Fibroblast of the aortic adventitia (primary cell): ENCODE measurements at regions not wholly inside any gene's neighbourhood (a gene's known extent, or its start where the extent isn't known, plus 50 kb on each side); places are given as distances from the start of the nearest gene placed in this dataset.

Experiments
- DNase-seq: peaks from one replicate; pipeline ENCODE4 v3.0.0-alpha.2; 2010; ENCODE audit warnings: low read depth
- H3K4me3 ChIP-seq: 2 replicates; pipeline ENCODE4 v1.5.1; 2011; ENCODE audit warnings: low read depth, mild to moderate bottlenecking, control low read depth, low read length, moderate library complexity
- TF ChIP-seq, protein P1 (sequence below): IDR thresholded peaks from 2 replicates; pipeline ENCODE4 v1.5.1; 2011; ENCODE audit warnings: mild to moderate bottlenecking, low read length, control low read depth, inconsistent platforms; ENCODE audit not compliant: insufficient read depth

DNA sequence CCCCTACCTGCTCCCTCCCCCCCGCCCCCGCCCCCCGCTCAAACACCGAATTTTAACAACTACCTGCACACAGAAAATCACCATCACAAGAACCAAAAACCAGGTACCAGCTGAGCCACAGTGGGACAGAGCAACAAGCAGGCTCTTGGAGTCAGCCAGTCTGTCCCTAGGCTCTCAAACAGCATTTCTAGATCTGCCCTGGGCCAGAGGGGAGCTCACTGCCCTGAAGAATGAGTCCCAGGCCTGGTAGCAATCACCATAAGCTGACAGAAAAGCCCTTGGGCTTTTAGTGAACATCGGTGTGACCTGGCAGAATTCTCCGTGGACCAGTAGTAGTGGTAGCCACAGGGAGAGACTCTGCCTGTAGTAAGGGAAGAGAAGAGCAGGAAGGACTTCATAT is 58.3 kb downstream of the C11orf87 start:
- TF ChIP-seq, protein P1, sequence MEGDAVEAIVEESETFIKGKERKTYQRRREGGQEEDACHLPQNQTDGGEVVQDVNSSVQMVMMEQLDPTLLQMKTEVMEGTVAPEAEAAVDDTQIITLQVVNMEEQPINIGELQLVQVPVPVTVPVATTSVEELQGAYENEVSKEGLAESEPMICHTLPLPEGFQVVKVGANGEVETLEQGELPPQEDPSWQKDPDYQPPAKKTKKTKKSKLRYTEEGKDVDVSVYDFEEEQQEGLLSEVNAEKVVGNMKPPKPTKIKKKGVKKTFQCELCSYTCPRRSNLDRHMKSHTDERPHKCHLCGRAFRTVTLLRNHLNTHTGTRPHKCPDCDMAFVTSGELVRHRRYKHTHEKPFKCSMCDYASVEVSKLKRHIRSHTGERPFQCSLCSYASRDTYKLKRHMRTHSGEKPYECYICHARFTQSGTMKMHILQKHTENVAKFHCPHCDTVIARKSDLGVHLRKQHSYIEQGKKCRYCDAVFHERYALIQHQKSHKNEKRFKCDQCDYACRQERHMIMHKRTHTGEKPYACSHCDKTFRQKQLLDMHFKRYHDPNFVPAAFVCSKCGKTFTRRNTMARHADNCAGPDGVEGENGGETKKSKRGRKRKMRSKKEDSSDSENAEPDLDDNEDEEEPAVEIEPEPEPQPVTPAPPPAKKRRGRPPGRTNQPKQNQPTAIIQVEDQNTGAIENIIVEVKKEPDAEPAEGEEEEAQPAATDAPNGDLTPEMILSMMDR, result no peak
- DNase-seq, result no peak
- no peak overlapping the region for H3K4me3 ChIP-seq

GRCh38 chr11:109486129-109486528 is 64.1 kb downstream of the C11orf87 start:
- no peak overlapping the region for H3K4me3 ChIP-seq
- no peak for DNase-seq
- TF ChIP-seq, protein P1, result no peak

DNA sequence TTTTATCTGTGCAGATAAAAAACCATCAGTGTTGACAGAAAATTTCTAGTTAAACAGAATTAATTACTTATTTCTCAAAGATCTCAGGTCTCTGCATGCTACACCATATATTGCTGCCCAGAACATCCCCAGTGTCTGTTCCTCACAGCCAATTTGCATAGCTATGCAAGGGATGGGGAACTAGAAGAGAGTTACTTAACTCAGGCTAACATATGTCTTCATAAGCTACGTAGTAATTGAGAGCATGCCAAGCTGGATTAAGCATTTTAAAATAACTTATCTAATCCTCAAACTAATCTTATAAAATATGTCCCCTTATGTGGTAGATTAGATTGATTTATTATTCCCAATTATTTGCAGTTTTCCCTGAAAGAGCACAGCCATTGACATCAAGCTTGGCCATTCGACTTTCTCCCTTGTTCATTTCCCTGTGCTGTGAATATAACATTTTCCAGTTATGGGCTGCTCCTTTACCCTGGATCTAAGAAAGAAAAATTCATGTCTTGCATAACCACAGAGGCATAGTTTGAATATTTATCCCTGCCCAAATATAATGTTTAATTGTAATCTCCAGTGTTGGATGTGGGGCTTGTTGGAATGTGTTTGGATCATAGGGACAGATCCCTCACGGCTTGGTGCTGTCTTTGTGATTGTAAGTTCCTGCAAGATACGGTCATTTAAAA is 69.1 kb downstream of the C11orf87 start:
- TF ChIP-seq, protein P1, result no peak
- DNase-seq, result peak; percentile 10
- H3K4me3 ChIP-seq, result no peak overlapping the region

DNA sequence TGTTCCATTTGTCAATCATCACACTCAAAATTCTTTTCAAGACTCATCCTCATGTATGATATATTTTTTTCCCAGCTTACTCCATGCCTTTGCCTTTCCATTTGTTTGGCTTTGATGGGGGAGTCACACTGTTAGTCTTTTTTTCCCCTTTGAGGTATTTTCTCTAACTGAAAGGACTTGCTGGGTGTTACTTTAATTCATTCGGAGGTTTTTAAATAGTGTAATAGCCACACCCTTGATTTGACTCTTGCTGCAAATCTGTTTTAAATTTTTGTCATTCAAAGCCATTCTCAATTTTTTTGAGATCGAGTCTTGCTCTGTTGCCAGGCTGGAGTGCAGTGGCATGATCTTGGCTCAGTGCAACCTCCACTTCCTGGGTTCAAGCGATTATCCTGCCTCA is 84.1 kb downstream of the C11orf87 start:
- H3K4me3 ChIP-seq, result no peak overlapping the region
- TF ChIP-seq, protein P1, result no peak
- DNase-seq, result no peak

DNA sequence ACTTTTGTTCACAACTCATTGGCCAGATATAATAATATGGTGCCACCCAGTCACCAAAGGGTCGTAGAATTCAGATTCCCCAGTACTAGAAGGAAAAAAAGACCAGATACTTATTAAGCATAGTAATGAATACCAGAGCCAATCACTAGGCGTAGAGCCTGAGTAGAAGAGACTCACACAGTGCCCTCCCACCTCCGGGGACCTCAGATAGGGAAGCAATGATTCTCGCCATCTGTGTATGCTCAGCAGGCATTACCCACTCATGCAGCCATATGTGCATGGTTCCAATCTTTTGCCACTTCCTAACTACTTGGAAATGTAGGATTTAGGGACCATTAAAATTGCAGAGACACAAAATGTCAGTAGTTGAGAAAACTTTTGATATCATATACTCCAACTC is 85.3 kb downstream of the C11orf87 start:
- no peak for DNase-seq
- TF ChIP-seq, protein P1, result no peak
- no peak overlapping the region for H3K4me3 ChIP-seq

DNA sequence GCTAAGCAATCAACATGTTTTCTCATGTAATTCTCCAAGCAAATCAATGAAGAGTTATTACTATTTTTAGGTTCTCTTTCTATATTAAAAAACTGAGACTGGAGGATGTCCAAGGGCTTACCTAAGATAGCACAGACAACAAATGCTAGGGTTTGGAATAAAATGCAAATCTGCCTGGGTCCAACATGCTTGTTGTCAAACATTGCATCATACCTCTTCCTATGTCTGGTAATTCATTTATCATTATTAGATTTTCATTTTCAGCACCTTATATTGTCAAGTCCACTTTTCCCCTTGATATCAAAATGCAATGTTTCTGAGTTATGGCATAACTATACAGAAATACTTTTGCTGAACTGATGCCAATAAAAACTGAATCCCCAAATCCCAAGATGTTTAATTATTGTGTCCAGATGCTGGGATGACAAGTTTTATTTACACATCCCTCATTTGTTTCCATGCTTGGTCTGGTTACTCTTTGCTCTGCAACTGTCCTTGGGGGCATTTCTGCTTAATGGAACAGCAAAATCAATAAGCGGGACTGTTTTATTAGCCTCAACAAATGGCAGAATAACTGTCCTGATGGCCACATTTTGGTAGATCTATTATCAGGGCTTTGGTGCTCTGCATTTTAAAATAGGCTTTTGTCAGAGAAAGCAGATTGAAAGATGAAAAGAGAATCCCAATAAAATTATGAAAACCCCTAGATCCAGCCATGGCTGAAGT is 86.0 kb downstream of the C11orf87 start:
- H3K4me3 ChIP-seq, result no peak overlapping the region
- TF ChIP-seq, protein P1, result no peak
- no peak for DNase-seq
